HG02763 (cell line): ENCODE measurements at regions not wholly inside any gene's neighbourhood (a gene's known extent, or its start where the extent isn't known, plus 50 kb on each side); places are given as distances from the start of the nearest gene placed in this dataset.

ENCODE experiments used
- ATAC-seq: cut with Tn5 transposase; IDR thresholded peaks from one replicate; pipeline ENCODE4 v1.9.1; 2021; ENCODE audit warnings: mild to moderate bottlenecking, moderate library complexity; ENCODE audit not compliant: unreplicated experiment

- ATAC-seq = no peak
These were observed 402.9 kb downstream of the PTPRU start for GRCh38 chr1:29639156-29639736.

DNA sequence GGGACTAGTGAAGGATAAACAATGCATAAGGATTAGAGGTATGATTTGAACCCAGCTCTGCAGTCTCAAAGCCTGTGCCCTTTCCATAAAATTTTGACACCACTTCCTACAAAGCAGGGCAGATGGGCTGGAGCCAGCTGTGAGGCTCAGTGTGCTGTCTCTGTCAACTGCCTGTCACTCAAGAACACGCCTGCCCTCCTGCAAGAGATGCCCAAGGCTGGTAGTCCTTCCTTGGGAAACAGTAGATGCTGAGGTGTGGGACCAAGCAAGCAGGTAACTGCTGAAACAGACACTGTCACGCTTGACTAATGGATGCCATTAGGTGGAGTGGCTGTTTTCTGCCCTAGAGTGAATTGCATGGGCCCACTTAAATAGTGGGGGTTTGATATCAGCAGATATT lies 402.0 kb downstream of the PTPRU start:
- no peak for ATAC-seq

GRCh38 chr1:29636936-29637335 lies 400.6 kb downstream of the PTPRU start:
- no peak for ATAC-seq

GRCh38 chr1:29635501-29636263 lies 399.4 kb downstream of the PTPRU start:
- ATAC-seq = no peak

GRCh38 chr1:29634746-29635335 lies 398.5 kb downstream of the PTPRU start:
- no peak for ATAC-seq

DNA sequence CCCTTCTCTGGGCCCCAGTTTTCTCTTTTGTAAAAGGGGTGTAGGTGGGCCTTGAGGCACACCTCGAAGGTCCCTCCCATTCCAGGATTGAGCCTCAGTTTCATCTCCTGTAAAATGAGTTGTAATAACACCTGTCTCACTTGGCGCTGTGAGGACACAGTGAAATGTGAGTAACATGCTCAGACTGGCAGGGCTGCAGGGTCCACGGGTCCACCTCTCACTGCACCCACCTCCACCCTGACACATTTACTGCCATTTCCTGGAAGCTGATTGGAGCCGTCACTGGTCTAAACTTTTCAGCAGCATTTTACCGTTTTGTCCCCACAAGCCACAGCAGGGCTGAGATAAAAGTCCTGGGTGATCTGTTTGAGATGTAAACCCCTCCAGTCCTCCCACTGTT lies 398.0 kb downstream of the PTPRU start:
- no peak for ATAC-seq

GRCh38 chr1:29633771-29634170 lies 397.4 kb downstream of the PTPRU start:
- no peak for ATAC-seq

DNA sequence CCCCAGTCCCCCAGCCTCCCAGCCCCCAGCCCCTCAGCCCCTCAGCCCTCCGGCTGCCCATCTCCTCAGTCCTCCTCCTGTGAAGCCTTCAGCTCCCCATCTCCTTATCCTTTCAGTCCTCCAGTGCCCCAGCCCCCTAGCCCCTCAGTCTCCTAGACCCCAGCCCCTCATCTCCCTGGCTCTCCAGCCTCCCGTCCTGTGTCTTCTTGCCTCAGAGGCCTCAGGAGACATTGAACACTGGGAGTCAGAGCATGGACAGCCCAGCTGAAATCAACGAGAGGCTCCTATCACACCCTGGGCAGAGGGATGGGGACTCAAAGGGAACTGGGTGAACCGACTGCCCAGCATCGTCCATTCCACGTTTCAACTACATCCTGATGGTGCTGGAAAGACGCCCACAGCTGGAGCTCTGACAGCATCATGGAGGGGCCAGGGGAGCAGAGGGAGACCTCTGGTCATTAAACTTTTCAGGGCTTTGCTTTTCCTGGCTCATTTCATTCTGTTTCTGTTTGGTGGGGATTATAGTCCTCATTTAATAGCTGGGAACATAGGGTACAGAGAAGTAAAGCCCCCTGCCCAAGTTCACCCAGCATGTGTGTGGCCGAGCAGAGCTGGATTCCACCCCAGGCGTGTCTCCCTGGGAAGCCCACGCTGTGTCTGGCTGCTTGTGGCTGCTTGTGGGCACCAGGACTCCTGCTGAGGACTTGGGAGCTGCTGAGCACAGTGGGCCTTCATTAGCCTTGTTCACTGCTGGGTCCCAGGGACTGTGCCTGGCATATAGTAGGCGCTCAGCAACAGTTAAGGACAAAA lies 396.7 kb downstream of the PTPRU start:
- no peak for ATAC-seq

GRCh38 chr1:29631836-29632805 lies 395.8 kb downstream of the PTPRU start:
- ATAC-seq = no peak

- no peak for ATAC-seq
These were observed 395.0 kb downstream of the PTPRU start for GRCh38 chr1:29631361-29631760.

- no peak for ATAC-seq
These were observed 394.4 kb downstream of the PTPRU start for GRCh38 chr1:29630756-29631155.

DNA sequence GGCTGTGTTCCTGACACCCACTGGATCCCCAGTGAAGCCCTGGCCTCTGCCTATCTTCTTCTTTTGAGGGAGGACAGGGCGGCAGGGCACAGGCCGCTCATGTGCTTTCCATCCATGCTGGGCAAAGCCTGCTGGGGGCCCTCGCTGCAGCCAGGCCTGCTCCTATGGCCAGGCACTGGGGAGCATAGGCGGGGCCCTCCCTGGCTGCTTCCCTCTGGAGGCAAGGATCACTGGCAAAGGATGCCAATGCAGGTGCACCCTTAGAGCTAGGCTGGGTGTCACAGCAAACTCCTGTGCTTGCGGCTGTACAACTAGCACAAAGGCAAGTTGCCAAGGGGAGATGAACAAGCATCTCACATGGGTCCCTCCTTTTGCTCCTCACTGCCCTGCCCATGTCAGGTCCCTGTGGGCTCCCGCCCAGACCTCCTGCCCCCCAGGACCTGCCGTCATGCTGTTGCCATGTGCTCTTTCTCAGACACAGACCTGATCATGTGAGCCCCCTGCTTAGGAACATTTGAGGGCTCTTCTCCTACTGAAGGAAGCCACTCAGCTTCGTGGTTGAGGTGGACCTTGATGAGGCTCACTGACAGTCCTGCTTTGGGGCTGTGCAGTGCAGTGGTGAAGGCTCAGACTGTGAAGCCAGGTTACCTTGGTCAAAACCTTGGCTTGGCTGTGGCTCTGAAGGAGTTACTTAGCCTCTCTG lies 393.6 kb downstream of the PTPRU start:
- no peak for ATAC-seq

DNA sequence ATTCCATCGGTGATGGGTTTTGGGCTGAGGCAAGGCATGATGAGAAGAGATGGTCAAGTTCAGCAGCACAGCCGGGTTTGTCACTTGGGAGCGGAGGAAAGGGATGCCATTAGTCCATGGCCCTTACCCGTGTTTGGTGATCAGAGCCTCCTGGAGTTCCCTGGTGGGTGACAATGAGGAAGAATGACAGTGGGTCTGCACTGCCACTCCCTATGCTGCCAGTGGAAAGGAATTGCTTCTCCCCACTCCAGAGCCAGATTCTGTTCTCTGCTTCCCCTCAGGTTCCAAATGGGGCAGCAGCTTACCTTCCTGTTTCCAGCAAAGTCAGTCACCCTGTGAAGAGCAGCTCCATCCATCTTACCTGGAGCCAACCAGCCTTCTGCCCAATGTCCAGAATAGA lies 393.1 kb downstream of the PTPRU start:
- ATAC-seq = no peak

- ATAC-seq = no peak
These were observed 391.9 kb downstream of the PTPRU start for GRCh38 chr1:29628190-29628589.

DNA sequence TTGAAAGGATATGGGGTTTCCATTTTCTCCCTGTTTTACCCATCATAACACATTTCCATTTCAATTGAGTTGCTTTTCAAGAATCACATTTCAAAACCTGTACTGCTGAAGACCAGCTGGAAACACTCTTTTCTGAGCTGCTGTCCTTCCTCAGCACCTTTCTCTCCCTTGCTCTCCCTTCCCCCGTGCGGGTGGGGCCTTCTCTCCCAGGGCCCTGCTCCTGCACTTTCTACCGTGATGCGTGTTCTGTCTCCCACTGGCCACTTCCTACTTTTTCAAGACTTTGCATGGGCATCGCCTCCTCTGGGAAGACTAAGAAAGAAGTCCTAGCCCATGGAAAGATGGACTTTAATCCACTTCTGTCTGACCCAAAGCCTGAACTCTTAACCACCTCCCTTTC lies 390.4 kb downstream of the PTPRU start:
- ATAC-seq = no peak

- ATAC-seq = no peak
These were observed 389.7 kb downstream of the PTPRU start for GRCh38 chr1:29626066-29626465.

- ATAC-seq = no peak
These were observed 388.7 kb downstream of the PTPRU start for GRCh38 chr1:29625084-29625420.

DNA sequence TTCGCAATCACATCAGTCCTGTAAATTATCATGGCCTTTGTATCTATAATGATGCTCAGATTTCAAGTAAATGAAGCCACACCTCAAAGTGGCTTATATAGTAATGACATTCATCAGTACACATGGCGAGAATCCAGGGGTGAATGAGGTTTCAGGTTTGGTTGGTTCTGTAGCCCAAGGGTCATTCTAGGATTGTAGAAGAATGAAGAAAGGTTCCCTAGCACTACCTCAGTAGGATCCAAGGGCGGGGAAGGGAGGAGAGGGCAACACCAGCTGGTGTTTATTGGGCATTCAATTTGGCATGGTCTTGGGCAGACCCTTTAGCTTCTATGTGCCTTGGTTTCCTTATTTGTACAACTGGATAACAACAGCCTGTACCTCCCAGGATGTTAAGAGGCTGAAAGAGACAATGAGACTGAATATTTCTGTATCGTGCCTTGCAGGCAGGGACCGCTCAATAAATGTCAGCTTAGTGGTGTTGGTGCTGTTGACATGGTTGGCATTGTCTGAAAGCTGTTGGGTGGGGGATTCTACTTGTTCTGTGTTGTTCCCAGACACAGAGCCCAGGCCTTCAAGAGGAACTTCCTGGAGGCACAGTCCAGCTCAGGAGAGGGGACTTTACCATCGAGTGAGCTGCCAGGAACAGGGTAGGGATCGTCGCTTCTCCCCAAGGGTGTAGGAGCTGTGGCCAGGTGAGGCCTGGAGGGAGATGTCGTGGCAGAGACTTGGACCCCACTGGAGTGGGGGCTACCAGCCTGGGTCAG lies 388.2 kb downstream of the PTPRU start:
- ATAC-seq = no peak

GRCh38 chr1:29623501-29623900 lies 387.2 kb downstream of the PTPRU start:
- no peak for ATAC-seq
